Endothelial cell (in vitro differentiated cells): ENCODE measurements at regions not wholly inside any gene's neighbourhood (a gene's known extent, or its start where the extent isn't known, plus 50 kb on each side); places are given as distances from the start of the nearest gene placed in this dataset.

Experiments used
- DNase-seq: peaks from one replicate; pipeline ENCODE4 v3.0.0; 2021; ENCODE audit warnings: low spot score
- H3K27ac Mint-ChIP-seq: one replicate; pipeline ENCODE4 v1.8.0; 2021; ENCODE audit warnings: mixed read lengths, inconsistent platforms; ENCODE audit not compliant: unreplicated experiment
- H3K27me3 Mint-ChIP-seq: one replicate; pipeline ENCODE4 v1.8.0; 2021; ENCODE audit warnings: mild to moderate bottlenecking, moderate library complexity, mixed read lengths, inconsistent platforms; ENCODE audit not compliant: unreplicated experiment
- H3K36me3 Mint-ChIP-seq: one replicate; pipeline ENCODE4 v1.8.0; 2021; ENCODE audit warnings: mild to moderate bottlenecking, low read depth, mixed read lengths, inconsistent platforms; ENCODE audit not compliant: unreplicated experiment
- H3K4me1 Mint-ChIP-seq: one replicate; pipeline ENCODE4 v1.8.0; 2021; ENCODE audit warnings: mild to moderate bottlenecking, mixed read lengths, inconsistent platforms; ENCODE audit not compliant: unreplicated experiment
- H3K4me3 Mint-ChIP-seq: one replicate; pipeline ENCODE4 v1.8.0; 2021; ENCODE audit warnings: mild to moderate bottlenecking, mixed read lengths, inconsistent platforms; ENCODE audit not compliant: unreplicated experiment
- H3K9me3 Mint-ChIP-seq: one replicate; pipeline ENCODE4 v1.8.0; 2021; ENCODE audit warnings: mixed read lengths, inconsistent platforms; ENCODE audit not compliant: unreplicated experiment
- TF ChIP-seq, protein P1 (sequence below): fragments of 200-600 bp; sonication (generic); IDR thresholded peaks from one replicate; pipeline ENCODE4 v1.5.0; 2021; ENCODE audit warnings: antibody characterized with exemption; ENCODE audit not compliant: unreplicated experiment

DNA sequence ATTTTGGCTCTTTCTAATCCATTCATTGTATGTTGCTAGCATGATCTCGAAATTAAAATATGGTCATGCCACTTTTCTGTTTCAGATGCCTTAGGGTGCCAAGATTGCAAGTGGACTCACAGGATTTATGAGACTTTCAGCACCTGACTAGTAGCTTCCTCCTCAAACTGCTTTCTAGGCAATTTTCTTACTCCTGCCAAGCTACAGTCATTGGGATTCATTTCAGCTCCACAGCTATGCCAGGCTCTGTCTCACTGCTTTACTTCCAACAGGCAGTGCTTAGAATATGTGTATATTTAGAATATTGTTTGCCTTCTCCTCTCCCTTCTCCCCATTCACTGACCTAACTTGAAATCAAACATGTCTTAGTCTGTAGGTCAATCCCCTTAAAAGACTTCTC, 681.4 kb downstream of the TENT5A start:
- H3K9me3 Mint-ChIP-seq = no peaks in the 10 kb centered on the region
- no peak overlapping the region for H3K27ac Mint-ChIP-seq
- H3K4me1 Mint-ChIP-seq = no peaks in the 10 kb centered on the region
- no peaks in the 10 kb centered on the region for H3K27me3 Mint-ChIP-seq
- TF ChIP-seq, protein P1, sequence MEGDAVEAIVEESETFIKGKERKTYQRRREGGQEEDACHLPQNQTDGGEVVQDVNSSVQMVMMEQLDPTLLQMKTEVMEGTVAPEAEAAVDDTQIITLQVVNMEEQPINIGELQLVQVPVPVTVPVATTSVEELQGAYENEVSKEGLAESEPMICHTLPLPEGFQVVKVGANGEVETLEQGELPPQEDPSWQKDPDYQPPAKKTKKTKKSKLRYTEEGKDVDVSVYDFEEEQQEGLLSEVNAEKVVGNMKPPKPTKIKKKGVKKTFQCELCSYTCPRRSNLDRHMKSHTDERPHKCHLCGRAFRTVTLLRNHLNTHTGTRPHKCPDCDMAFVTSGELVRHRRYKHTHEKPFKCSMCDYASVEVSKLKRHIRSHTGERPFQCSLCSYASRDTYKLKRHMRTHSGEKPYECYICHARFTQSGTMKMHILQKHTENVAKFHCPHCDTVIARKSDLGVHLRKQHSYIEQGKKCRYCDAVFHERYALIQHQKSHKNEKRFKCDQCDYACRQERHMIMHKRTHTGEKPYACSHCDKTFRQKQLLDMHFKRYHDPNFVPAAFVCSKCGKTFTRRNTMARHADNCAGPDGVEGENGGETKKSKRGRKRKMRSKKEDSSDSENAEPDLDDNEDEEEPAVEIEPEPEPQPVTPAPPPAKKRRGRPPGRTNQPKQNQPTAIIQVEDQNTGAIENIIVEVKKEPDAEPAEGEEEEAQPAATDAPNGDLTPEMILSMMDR = no peak
- no peak overlapping the region for H3K4me3 Mint-ChIP-seq
- H3K36me3 Mint-ChIP-seq = no peaks in the 10 kb centered on the region
- no peak for DNase-seq

DNA sequence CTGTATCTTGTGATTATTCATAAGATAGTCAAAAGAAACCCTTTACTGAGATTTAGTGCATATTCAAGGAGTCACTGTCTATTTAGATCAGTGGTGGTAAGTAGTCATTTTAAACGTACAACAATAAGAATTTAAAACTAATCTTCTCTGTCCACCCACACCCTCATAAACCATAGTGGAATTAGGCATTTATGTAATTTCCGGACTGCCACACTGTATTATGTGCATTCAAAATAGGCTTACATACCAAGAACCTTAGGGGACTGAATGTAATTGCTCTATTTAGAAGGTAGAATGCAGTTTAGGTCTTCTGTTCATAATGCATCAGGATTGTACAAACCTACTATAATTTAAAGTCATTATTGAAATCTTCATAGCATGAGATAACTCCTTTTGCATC, 685.4 kb downstream of the TENT5A start:
- Mint-ChIP-seq H3K9me3 (no peaks in the 10 kb centered on the region), H3K36me3 (no peaks in the 10 kb centered on the region), H3K27me3 (no peaks in the 10 kb centered on the region), H3K27ac (no peak overlapping the region), H3K4me1 (no peaks in the 10 kb centered on the region), H3K4me3 (no peak overlapping the region)
- TF ChIP-seq, protein P1 = no peak
- no peak for DNase-seq

DNA sequence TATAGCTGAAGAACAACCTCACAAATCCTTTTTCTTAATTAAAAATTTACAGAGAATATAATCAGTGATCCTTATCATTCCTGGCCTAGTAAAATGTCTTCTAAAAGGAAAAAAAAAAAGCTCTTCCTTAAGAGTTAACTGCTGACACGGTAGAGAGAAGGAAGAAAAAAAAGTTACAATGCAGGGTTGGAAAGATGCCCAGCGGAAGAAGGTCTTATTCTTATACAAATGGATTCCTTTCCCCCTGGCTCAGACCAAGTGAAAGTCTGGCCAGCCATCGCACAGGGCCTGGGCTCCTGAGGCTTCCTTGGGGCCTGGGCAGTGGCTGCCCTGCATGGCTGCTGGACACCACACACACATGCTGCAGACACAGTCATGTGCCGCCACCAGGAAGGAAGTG, 688.6 kb downstream of the TENT5A start:
- no peak for DNase-seq
- TF ChIP-seq, protein P1 = no peak
- H3K4me1 Mint-ChIP-seq = no peaks in the 10 kb centered on the region
- no peaks in the 10 kb centered on the region for H3K9me3 Mint-ChIP-seq
- H3K27me3 Mint-ChIP-seq = no peaks in the 10 kb centered on the region
- no peak overlapping the region for H3K27ac Mint-ChIP-seq
- no peaks in the 10 kb centered on the region for H3K36me3 Mint-ChIP-seq
- H3K4me3 Mint-ChIP-seq = no peak overlapping the region

DNA sequence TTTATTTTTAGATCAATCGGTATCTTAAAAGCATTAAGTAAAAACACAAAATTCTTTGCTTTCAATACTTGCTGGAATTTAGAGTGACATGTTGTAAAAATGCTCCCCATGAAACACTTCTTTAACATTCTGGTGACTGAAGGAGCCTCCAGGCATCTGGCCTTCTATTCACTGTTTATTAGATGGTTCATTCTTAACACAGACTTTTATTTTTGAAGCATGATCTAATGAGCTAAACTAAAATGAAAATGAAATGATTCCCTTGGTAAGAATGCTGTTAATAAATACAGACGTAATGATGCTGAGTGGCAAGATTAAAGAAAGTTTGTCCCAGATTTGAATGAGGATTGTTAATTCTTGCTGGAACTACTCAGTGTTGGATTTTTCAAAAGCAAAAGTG, 698.4 kb downstream of the TENT5A start:
- H3K27ac Mint-ChIP-seq = no peak overlapping the region
- no peaks in the 10 kb centered on the region for H3K36me3 Mint-ChIP-seq
- H3K4me3 Mint-ChIP-seq = no peak overlapping the region
- H3K4me1 Mint-ChIP-seq = no peaks in the 10 kb centered on the region
- DNase-seq = no peak
- peaks cover 2% of the 10 kb centered on the region for H3K27me3 Mint-ChIP-seq
- TF ChIP-seq, protein P1 = no peak
- no peaks in the 10 kb centered on the region for H3K9me3 Mint-ChIP-seq

DNA sequence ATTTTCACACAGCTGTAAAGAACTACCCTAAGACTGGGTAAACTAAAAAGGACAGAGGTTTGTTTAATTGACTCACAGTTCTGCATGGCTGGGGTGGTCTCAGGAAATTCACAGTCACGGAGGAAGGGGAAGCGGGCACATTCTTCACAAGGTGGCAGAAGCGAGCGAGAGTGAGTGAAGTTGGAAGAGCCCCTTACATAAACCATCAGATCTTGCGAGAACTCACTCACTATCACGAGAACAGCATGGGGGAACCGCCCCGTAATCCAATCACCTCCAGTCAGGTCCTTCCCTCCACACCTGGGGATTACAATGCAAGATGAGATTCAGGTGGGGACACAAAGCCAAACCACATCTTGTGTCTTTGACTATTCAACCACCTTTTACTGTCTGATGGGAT, 700.5 kb downstream of the TENT5A start:
- Mint-ChIP-seq H3K4me3 (no peak overlapping the region), H3K27ac (no peak overlapping the region), H3K9me3 (no peaks in the 10 kb centered on the region), H3K4me1 (no peaks in the 10 kb centered on the region), H3K27me3 (peaks cover 1% of the 10 kb centered on the region), H3K36me3 (no peaks in the 10 kb centered on the region)
- no peak for DNase-seq
- TF ChIP-seq, protein P1 = no peak
